ENCODE measurements at regions not wholly inside any gene's neighbourhood (a gene's known extent, or its start where the extent isn't known, plus 50 kb on each side); places are given as distances from the start of the nearest gene placed in this dataset.

- Histone ChIP-seq H2AFZ (ENCODE audit: low read length) (no peak overlapping the region), H3K9ac (ENCODE audit: insufficient read depth, low read depth, low read length) (no peak overlapping the region), H3K4me3 (replicated peaks in 1 of 3; ENCODE audit: insufficient read depth in 1 of 3, low read depth in 2 of 3, low read length in 3 of 3) (no peak overlapping the region), H3K79me2 (ENCODE audit: insufficient read depth, low read length) (no peaks in the 10 kb centered on the region), H3K27ac (ENCODE audit: extremely low read length, insufficient read depth, low read length) (no peak overlapping the region), H3K36me3 (replicated peaks in 1 of 2; ENCODE audit: control insufficient read depth in 1 of 2, insufficient read depth in 2 of 2, low read length in 2 of 2) (no peaks in the 10 kb centered on the region), H3K4me1 (ENCODE audit: insufficient read depth, low read length) (peaks cover 34% of the 10 kb centered on the region), H3K9me3 (ENCODE audit: low read length) (peaks cover 9% of the 10 kb centered on the region), H3K4me2 (ENCODE audit: low read depth, low read length) (no peak overlapping the region), H4K20me1 (ENCODE audit: insufficient read depth, low read length) (no peaks in the 10 kb centered on the region), H3K27me3 (ENCODE audit: control insufficient read depth in 1 of 2, insufficient read depth in 2 of 2, low read length in 2 of 2) (no peaks in the 10 kb centered on the region)
- ChIA-PET POLR2A (no interaction called here), CTCF (ENCODE audit: low intra/inter-chr PET ratio, low total read pairs) (no interaction called here)
- no peak for FAIRE-seq
- 71% methylated on average over 7 of the region's 7 CpGs for WGBS (ENCODE audit: low lambda C conversion rate)
- in situ Hi-C loops (cut with HindIII; ENCODE audit: extremely low pct_ligation_motif_present, low pct_unique_long_range_greater_than_20kb) = no loop called here
- no peak for DNase-seq (ENCODE audit: low spot score)
- intact Hi-C loops (cut with micrococcal nuclease; ENCODE audit: unreplicated experiment) = no loop called here
- BruUV-seq (replicated peaks) = no TSS peak
- no peak for ATAC-seq
- TF ChIP-seq SETDB1 (CRISPR knock-in tag; IDR thresholded peaks at IDR 0.05; ENCODE audit: borderline replicate concordance) (no peak), U2AF2 (IDR thresholded peaks at IDR 0.05; ENCODE audit: low read depth, low read length) (no peak), ZNF251 (CRISPR knock-in tag; IDR thresholded peaks at IDR 0.05) (no peak), ZNF513 (CRISPR knock-in tag; conservative IDR thresholded peaks at IDR 0.05) (no peak), ZNF256 (CRISPR knock-in tag; conservative IDR thresholded peaks at IDR 0.05) (no peak), RFX3 (CRISPR knock-in tag; IDR thresholded peaks at IDR 0.05) (no peak), AKNA (CRISPR knock-in tag; IDR thresholded peaks at IDR 0.05; ENCODE audit: borderline replicate concordance) (no peak), ZKSCAN5 (CRISPR knock-in tag; IDR thresholded peaks at IDR 0.05) (no peak), ZNF124 (CRISPR knock-in tag; IDR thresholded peaks at IDR 0.05) (no peak), ZNF136 (CRISPR knock-in tag; IDR thresholded peaks at IDR 0.05; ENCODE audit: low read depth) (no peak), ISX (CRISPR knock-in tag; conservative IDR thresholded peaks at IDR 0.05) (no peak), TAF15 (IDR thresholded peaks at IDR 0.05; ENCODE audit: low read depth, low read length, poor library complexity, severe bottlenecking) (no peak), TFDP1 (CRISPR knock-in tag; IDR thresholded peaks at IDR 0.05; ENCODE audit: borderline replicate concordance) (no peak), SIX1 (CRISPR knock-in tag; IDR thresholded peaks at IDR 0.05; ENCODE audit: borderline replicate concordance) (no peak), SYNCRIP (IDR thresholded peaks at IDR 0.05; ENCODE audit: insufficient read depth, low read depth, low read length) (no peak)
- TF ChIP-seq, protein P1, sequence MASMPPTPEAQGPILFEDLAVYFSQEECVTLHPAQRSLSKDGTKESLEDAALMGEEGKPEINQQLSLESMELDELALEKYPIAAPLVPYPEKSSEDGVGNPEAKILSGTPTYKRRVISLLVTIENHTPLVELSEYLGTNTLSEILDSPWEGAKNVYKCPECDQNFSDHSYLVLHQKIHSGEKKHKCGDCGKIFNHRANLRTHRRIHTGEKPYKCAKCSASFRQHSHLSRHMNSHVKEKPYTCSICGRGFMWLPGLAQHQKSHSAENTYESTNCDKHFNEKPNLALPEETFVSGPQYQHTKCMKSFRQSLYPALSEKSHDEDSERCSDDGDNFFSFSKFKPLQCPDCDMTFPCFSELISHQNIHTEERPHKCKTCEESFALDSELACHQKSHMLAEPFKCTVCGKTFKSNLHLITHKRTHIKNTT (CRISPR knock-in tag; IDR thresholded peaks at IDR 0.05) = no peak
Measured at GRCh38 chr2:23124214-23124750, 260.7 kb upstream of the KLHL29 start.

All from HepG2 (cell line).